ENCODE measurements at regions not wholly inside any gene's neighbourhood (a gene's known extent, or its start where the extent isn't known, plus 50 kb on each side); places are given as distances from the start of the nearest gene placed in this dataset.

- DNase-seq (ENCODE audit: low read depth) = no peak
- no peak for TF ChIP-seq CTCF (IDR thresholded peaks at IDR 0.05; ENCODE audit: insufficient read depth, low read depth, low read length, missing control alignments)
- H3K4me3 ChIP-seq (ENCODE audit: low read depth, low read length) = no peak overlapping the region
Measured at GRCh38 chr3:99199021-99199420, 297.5 kb upstream of the DCBLD2 start.

DNA sequence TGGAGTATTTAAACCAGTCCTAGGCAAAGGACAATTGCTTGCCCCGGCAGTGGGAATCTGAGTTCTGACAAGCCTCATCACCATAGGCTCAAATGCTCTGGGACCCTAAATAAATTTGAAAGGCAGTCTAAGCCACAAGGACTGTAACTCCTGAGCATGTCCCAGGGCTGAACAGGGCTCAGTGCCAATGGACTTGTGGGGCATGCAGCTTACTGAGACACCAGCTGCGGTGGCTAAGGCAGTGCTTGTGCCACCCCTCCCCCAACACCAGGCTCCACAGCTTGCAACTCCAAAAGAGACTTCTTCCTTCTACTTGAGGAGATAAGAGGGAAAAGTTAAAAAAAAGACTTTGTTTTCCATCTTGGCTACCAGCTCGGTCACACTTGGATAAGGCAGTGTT, 289.7 kb upstream of the DCBLD2 start:
- H3K4me3 ChIP-seq (ENCODE audit: low read depth, low read length) = no peak overlapping the region
- TF ChIP-seq CTCF (IDR thresholded peaks at IDR 0.05; ENCODE audit: insufficient read depth, low read depth, low read length, missing control alignments) = no peak
- no peak for DNase-seq (ENCODE audit: low read depth)

GRCh38 chr3:99188936-99189335, 287.4 kb upstream of the DCBLD2 start:
- no peak for DNase-seq (ENCODE audit: low read depth)
- no peak overlapping the region for H3K4me3 ChIP-seq (ENCODE audit: low read depth, low read length)
- TF ChIP-seq CTCF (IDR thresholded peaks at IDR 0.05; ENCODE audit: insufficient read depth, low read depth, low read length, missing control alignments) = no peak

DNA sequence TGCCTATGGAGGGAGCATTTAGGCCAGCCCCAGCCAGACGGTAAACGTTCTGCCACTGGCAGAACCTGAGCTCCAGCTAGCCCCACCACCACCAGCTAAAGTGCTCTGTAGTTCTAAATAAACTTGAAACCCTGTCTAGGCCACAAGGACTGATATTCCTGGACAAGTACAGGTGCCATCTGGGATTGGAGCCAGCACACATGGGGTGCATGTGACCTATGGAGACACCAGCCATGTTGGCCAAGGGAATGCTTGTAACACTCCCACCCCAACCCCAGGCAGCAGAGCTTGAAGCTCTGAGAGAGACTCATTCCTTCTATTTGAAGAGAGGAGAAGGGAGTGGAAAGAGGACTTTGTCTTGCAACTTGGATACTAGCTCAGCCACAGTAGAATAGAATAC, 284.5 kb upstream of the DCBLD2 start:
- DNase-seq (ENCODE audit: low read depth) = no peak
- no peak overlapping the region for H3K4me3 ChIP-seq (ENCODE audit: low read depth, low read length)
- TF ChIP-seq CTCF (IDR thresholded peaks at IDR 0.05; ENCODE audit: insufficient read depth, low read depth, low read length, missing control alignments) = no peak

GRCh38 chr3:99176169-99176964, 274.9 kb upstream of the DCBLD2 start:
- DNase-seq (ENCODE audit: low read depth) = no peak
- H3K4me3 ChIP-seq (ENCODE audit: low read depth, low read length) = no peak overlapping the region
- TF ChIP-seq CTCF (IDR thresholded peaks at IDR 0.05; ENCODE audit: insufficient read depth, low read depth, low read length, missing control alignments) = no peak

- no peak for DNase-seq (ENCODE audit: low read depth)
- TF ChIP-seq CTCF (IDR thresholded peaks at IDR 0.05; ENCODE audit: insufficient read depth, low read depth, low read length, missing control alignments) = no peak
- no peak overlapping the region for H3K4me3 ChIP-seq (ENCODE audit: low read depth, low read length)
Measured at GRCh38 chr3:99175276-99175812, 273.8 kb upstream of the DCBLD2 start.

Data from GM12865 (cell line).